ENCODE measurements at regions not wholly inside any gene's neighbourhood (a gene's known extent, or its start where the extent isn't known, plus 50 kb on each side); places are given as distances from the start of the nearest gene placed in this dataset.

- DNase-seq = no peak
- Mint-ChIP-seq H3K27ac (no peak overlapping the region), H3K4me1 (ENCODE audit: low read depth) (peaks cover 11% of the 10 kb centered on the region), H3K36me3 (ENCODE audit: low read depth) (no peaks in the 10 kb centered on the region), H3K4me3 (no peak overlapping the region), H3K27me3 (peaks cover 36% of the 10 kb centered on the region), H3K9me3 (no peaks in the 10 kb centered on the region)
- ChIA-PET POLR2A (no interaction called here), CTCF (no interaction called here)
- intact Hi-C loops (cut with micrococcal nuclease) = no loop called here
- ATAC-seq = no peak
- TF ChIP-seq, protein P1, sequence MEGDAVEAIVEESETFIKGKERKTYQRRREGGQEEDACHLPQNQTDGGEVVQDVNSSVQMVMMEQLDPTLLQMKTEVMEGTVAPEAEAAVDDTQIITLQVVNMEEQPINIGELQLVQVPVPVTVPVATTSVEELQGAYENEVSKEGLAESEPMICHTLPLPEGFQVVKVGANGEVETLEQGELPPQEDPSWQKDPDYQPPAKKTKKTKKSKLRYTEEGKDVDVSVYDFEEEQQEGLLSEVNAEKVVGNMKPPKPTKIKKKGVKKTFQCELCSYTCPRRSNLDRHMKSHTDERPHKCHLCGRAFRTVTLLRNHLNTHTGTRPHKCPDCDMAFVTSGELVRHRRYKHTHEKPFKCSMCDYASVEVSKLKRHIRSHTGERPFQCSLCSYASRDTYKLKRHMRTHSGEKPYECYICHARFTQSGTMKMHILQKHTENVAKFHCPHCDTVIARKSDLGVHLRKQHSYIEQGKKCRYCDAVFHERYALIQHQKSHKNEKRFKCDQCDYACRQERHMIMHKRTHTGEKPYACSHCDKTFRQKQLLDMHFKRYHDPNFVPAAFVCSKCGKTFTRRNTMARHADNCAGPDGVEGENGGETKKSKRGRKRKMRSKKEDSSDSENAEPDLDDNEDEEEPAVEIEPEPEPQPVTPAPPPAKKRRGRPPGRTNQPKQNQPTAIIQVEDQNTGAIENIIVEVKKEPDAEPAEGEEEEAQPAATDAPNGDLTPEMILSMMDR (IDR thresholded peaks at IDR 0.05) = no peak
These were observed 78.1 kb upstream of the TBX5 start for GRCh38 chr12:114483996-114484395.

DNA sequence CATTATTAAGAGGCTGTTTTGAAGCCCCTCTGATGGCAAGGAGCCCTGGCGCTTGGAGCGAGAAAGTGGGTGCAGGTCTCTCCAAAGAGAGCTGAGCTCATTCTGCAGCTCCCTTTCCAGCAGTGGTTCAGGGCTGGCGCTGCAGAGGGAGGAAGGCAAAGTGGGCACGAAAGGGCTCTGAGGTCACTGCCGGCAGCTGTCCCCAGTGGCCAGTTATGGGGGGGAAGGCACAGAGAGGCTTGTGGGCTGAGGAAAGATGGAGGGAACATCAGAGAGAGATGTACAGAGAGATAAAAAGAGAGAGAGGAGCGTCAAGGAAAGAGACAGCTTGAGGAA is 75.2 kb upstream of the TBX5 start:
- CTCF ChIA-PET = interaction anchor here (1.4 kb wide), 1 partner anchor 501 kb away, joined by 5 read pairs; no protein-coding TSS in a partner anchor
- H3K27ac Mint-ChIP-seq = no peak overlapping the region
- peaks cover 54% of the 10 kb centered on the region for H3K27me3 Mint-ChIP-seq
- intact Hi-C loops (cut with micrococcal nuclease) = no loop called here
- ATAC-seq (no peak), DNase-seq (no peak)
- H3K4me3 Mint-ChIP-seq = no peak overlapping the region
- TF ChIP-seq, protein P1 (IDR thresholded peaks at IDR 0.05) = no peak
- peaks cover 11% of the 10 kb centered on the region for H3K4me1 Mint-ChIP-seq (ENCODE audit: low read depth)
- no peaks in the 10 kb centered on the region for H3K9me3 Mint-ChIP-seq
- no peaks in the 10 kb centered on the region for H3K36me3 Mint-ChIP-seq (ENCODE audit: low read depth)
- POLR2A ChIA-PET = no interaction called here

DNA sequence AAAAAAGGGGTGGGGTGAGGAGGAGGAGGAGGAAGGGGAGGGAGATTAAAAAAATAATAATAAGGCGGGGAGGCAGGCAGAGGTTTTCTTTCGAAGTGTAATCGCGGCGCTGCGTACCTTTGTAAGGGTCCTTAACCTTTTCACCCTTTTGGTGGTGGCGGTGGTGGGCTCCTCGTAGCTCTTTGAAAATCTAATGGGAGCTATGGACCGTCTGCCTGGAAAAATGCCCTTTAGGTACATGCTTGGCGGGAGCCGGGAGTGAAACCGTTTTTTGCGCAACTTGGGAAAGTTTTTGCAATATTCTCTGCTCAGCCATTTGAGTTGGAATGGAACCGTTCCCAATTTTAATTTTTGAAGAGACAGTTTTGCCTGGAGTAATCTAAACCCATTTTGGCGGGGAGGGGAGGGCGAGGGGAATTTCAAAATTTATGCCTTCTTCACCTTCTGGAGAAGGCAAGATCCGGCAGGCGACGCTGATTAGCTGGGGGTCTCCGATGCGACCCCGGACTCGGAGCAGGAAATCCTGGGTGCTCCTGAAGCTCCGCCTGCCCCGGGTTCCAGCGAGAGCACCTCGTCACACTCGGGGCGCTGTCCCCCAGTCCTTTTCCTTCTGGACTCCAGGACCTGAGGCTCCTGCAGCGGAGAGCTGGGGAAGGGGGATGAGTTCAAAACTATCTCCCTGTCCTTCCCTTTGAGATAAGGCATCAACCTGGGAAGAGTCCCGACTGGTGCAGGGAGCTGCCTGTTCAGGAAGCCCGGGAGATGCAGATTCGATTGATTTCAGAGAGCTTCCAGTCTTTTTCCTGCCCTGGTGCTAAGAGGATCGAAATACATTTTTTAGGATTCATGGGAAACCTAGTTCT is 74.6 kb upstream of the TBX5 start:
- Mint-ChIP-seq H3K27me3 (peaks cover 56% of the 10 kb centered on the region), H3K9me3 (no peaks in the 10 kb centered on the region), H3K27ac (no peak overlapping the region), H3K4me1 (ENCODE audit: low read depth) (peaks cover 11% of the 10 kb centered on the region), H3K4me3 (no peak overlapping the region), H3K36me3 (ENCODE audit: low read depth) (no peaks in the 10 kb centered on the region)
- no peak for DNase-seq
- TF ChIP-seq, protein P1 (IDR thresholded peaks at IDR 0.05) = no peak
- ATAC-seq = no peak
- ChIA-PET CTCF (interaction anchor here (1.4 kb wide), 1 partner anchor 500 kb away, joined by 5 read pairs; no protein-coding TSS in a partner anchor), POLR2A (no interaction called here)
- intact Hi-C loops (cut with micrococcal nuclease) = no loop called here

DNA sequence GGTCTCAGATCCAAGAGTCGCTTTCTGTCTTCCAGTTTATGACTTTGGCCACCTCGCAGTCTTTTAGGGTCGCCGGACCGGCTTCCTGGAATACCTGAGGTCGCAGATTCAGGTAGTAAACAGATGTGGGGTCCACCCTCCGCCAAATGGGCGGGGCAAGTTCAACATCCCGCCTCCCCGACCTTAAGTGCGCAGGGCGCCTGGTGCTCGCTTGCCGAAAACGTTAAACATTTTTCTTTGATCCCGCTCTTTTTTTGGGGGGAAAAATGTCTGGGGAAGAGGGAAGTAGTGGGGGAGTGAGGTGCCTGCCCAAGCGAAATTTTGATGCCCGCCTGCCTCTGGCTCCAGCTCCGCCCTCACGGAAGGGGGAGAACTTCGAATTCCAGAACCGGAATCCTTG is 73.9 kb upstream of the TBX5 start:
- Mint-ChIP-seq H3K4me3 (no peak overlapping the region), H3K27ac (no peak overlapping the region), H3K36me3 (ENCODE audit: low read depth) (no peaks in the 10 kb centered on the region), H3K27me3 (peaks cover 61% of the 10 kb centered on the region), H3K9me3 (no peaks in the 10 kb centered on the region), H3K4me1 (ENCODE audit: low read depth) (peaks cover 11% of the 10 kb centered on the region)
- CTCF ChIA-PET = interaction anchor here (1.4 kb wide), 1 partner anchor 499 kb away, joined by 5 read pairs; no protein-coding TSS in a partner anchor
- intact Hi-C loops (cut with micrococcal nuclease) = no loop called here
- POLR2A ChIA-PET = no interaction called here
- ATAC-seq (no peak), DNase-seq (no peak)
- TF ChIP-seq, protein P1 (IDR thresholded peaks at IDR 0.05) = no peak

DNA sequence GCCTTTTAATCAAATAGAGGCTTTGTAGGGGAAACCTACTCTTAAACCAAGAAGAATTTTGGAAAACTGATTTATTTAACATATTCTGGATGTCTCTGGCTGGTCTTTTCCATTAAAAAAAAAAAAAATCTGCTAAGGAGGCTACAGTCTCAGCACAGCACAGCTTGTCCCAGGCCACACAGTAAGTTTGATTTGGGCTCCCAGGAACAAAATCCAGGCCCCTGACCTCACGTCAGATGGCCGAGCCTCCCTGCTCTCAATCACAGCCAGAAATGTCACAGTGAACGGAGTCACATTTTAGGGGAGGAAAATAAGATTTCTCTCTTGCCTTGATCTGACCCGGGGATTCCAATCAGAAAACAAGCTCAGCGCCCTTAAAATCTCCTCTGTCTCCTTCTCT is 72.9 kb upstream of the TBX5 start:
- TF ChIP-seq, protein P1 (IDR thresholded peaks at IDR 0.05) = no peak
- no peaks in the 10 kb centered on the region for H3K36me3 Mint-ChIP-seq (ENCODE audit: low read depth)
- H3K4me3 Mint-ChIP-seq = no peak overlapping the region
- no peak overlapping the region for H3K27ac Mint-ChIP-seq
- H3K27me3 Mint-ChIP-seq = peaks cover 61% of the 10 kb centered on the region
- DNase-seq (no peak), ATAC-seq (no peak)
- POLR2A ChIA-PET = no interaction called here
- CTCF ChIA-PET = no interaction called here
- peaks cover 11% of the 10 kb centered on the region for H3K4me1 Mint-ChIP-seq (ENCODE audit: low read depth)
- intact Hi-C loops (cut with micrococcal nuclease) = no loop called here
- no peaks in the 10 kb centered on the region for H3K9me3 Mint-ChIP-seq
